ENCODE measurements at regions not wholly inside any gene's neighbourhood (a gene's known extent, or its start where the extent isn't known, plus 50 kb on each side); places are given as distances from the start of the nearest gene placed in this dataset.

DNA sequence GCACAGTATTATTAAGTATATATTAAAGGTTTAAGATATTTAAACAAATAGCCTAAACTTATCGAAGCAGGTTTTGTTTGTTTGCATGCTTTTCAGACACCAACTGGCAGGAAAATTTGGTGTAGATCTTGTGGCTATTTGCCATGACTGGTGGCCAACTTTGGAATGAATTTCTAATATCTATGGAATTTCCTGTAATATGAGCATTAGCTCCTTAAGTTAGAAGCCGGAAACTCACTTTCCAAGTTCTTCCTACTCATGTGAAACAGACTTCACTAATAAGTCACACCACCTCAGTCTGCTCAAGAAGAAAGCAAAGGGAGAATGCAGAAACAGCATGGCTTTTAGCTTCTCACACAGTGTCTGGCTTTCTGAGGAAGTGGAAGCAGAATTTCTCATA lies 563.9 kb downstream of the GRXCR1 start:
- Histone ChIP-seq H3K27me3 (ENCODE audit: insufficient read depth, poor library complexity, severe bottlenecking) (no peaks in the 10 kb centered on the region), H3K9me3 (ENCODE audit: severe bottlenecking) (no peaks in the 10 kb centered on the region), H3K4me3 (ENCODE audit: severe bottlenecking) (no peak overlapping the region), H3K4me1 (ENCODE audit: insufficient read depth, poor library complexity, severe bottlenecking) (peaks cover 35% of the 10 kb centered on the region), H3K27ac (ENCODE audit: poor library complexity, severe bottlenecking) (peak overlapping the region; percentile 98), H3K36me3 (ENCODE audit: low read depth) (no peaks in the 10 kb centered on the region)
- TF ChIP-seq, protein P1, sequence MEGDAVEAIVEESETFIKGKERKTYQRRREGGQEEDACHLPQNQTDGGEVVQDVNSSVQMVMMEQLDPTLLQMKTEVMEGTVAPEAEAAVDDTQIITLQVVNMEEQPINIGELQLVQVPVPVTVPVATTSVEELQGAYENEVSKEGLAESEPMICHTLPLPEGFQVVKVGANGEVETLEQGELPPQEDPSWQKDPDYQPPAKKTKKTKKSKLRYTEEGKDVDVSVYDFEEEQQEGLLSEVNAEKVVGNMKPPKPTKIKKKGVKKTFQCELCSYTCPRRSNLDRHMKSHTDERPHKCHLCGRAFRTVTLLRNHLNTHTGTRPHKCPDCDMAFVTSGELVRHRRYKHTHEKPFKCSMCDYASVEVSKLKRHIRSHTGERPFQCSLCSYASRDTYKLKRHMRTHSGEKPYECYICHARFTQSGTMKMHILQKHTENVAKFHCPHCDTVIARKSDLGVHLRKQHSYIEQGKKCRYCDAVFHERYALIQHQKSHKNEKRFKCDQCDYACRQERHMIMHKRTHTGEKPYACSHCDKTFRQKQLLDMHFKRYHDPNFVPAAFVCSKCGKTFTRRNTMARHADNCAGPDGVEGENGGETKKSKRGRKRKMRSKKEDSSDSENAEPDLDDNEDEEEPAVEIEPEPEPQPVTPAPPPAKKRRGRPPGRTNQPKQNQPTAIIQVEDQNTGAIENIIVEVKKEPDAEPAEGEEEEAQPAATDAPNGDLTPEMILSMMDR (IDR thresholded peaks at IDR 0.05; ENCODE audit: poor library complexity, severe bottlenecking), result no peak
- DNase-seq (ENCODE audit: low spot score), result no peak
- ATAC-seq (ENCODE audit: low read depth), result peak; percentile 58

DNA sequence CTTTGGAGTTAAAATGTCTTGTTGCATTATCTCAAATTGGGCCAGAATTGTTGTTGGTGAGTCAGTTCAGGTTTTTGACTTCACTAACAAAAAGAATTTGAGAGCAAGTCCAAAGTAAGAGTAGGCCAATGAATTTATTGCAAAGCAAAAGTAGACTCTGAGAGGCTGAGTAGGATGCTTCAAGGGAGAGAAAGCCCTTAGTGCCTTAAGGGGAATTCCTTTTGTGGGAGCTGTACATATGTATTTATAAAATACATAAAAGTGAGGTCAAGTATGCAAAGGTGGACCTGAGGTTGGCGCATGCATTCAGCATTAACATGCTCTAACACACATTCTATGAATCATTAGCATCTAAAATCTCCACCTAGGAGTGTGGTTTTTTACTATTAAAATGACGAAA lies 565.4 kb downstream of the GRXCR1 start:
- no peaks in the 10 kb centered on the region for H3K36me3 ChIP-seq (ENCODE audit: low read depth)
- TF ChIP-seq, protein P1 (IDR thresholded peaks at IDR 0.05; ENCODE audit: poor library complexity, severe bottlenecking), result no peak
- peak; percentile 76 for DNase-seq (ENCODE audit: low spot score)
- ATAC-seq (ENCODE audit: low read depth), result peak; percentile 93
- H3K27me3 ChIP-seq (ENCODE audit: insufficient read depth, poor library complexity, severe bottlenecking), result no peaks in the 10 kb centered on the region
- H3K27ac ChIP-seq (ENCODE audit: poor library complexity, severe bottlenecking), result peak overlapping the region; percentile 98
- peaks cover 35% of the 10 kb centered on the region for H3K4me1 ChIP-seq (ENCODE audit: insufficient read depth, poor library complexity, severe bottlenecking)
- H3K9me3 ChIP-seq (ENCODE audit: severe bottlenecking), result no peaks in the 10 kb centered on the region
- no peak overlapping the region for H3K4me3 ChIP-seq (ENCODE audit: severe bottlenecking)

DNA sequence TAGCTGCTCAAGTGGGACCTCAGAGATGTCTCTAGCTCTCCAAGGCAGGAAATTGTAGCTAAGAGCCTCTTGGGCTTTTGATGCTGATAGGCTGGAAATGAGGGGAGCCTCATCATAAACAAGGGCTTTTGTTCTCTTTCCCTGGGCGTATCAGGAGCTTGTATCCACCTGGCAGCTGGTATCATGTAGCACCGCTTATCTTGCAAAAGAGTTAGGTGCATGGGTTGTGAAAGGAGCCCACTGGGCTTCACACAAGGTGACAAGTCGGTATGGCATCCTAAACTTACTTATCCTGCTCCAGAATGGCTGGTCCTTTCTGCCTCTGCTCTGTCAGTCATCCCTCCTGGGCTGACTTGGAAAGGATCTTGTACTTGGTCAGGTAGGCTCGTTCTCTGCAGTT lies 565.8 kb downstream of the GRXCR1 start:
- H3K36me3 ChIP-seq (ENCODE audit: low read depth), result no peaks in the 10 kb centered on the region
- peak overlapping the region; percentile 98 for H3K27ac ChIP-seq (ENCODE audit: poor library complexity, severe bottlenecking)
- DNase-seq (ENCODE audit: low spot score), result peak; percentile 62
- ATAC-seq (ENCODE audit: low read depth), result peak; percentile 58
- no peaks in the 10 kb centered on the region for H3K9me3 ChIP-seq (ENCODE audit: severe bottlenecking)
- H3K4me3 ChIP-seq (ENCODE audit: severe bottlenecking), result no peak overlapping the region
- TF ChIP-seq, protein P1 (IDR thresholded peaks at IDR 0.05; ENCODE audit: poor library complexity, severe bottlenecking), result no peak
- H3K4me1 ChIP-seq (ENCODE audit: insufficient read depth, poor library complexity, severe bottlenecking), result peaks cover 35% of the 10 kb centered on the region
- no peaks in the 10 kb centered on the region for H3K27me3 ChIP-seq (ENCODE audit: insufficient read depth, poor library complexity, severe bottlenecking)

DNA sequence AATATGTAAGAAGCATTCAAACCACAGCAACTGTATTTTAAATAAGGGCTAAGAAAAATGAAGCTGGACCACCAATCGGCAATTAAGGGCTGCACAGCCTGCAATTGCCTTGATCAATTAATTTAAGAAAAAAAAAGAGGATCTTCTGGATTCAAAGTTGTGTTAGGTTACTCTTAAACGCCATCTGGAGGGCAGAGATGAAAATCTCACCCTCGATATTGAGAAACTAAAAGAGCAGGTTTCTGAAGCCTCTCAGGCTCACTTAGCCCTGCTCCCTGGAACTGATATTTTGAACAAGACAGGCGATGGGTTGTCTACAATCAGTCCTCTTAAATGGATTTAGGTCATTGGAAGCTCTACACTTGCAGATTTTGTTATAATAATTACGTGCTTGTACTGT lies 579.4 kb downstream of the GRXCR1 start:
- no peaks in the 10 kb centered on the region for H3K4me1 ChIP-seq (ENCODE audit: insufficient read depth, poor library complexity, severe bottlenecking)
- TF ChIP-seq, protein P1 (IDR thresholded peaks at IDR 0.05; ENCODE audit: poor library complexity, severe bottlenecking), result peak; percentile 22
- H3K4me3 ChIP-seq (ENCODE audit: severe bottlenecking), result no peak overlapping the region
- no peak for DNase-seq (ENCODE audit: low spot score)
- no peaks in the 10 kb centered on the region for H3K36me3 ChIP-seq (ENCODE audit: low read depth)
- no peak for ATAC-seq (ENCODE audit: low read depth)
- H3K9me3 ChIP-seq (ENCODE audit: severe bottlenecking), result no peaks in the 10 kb centered on the region
- no peaks in the 10 kb centered on the region for H3K27me3 ChIP-seq (ENCODE audit: insufficient read depth, poor library complexity, severe bottlenecking)
- no peak overlapping the region for H3K27ac ChIP-seq (ENCODE audit: poor library complexity, severe bottlenecking)

DNA sequence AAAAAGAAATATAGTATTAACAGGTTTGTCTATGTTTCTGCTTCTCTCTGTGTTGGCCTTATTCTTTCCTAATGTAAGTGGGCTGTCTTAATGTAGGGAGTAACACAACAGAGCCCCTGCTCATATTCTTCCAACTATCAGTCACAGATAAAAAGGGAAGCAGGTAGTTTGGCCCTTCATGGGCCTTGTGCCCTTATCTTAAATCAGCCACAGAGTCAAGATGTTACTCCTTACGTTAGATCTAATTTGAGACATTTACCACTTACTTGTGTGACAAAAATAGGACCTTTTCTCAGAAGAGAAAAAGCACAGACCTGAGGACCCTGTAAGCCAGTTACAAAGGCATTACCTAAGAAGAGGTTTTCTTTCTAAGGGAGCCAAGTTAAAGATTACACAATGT lies 589.0 kb downstream of the GRXCR1 start:
- no peak for DNase-seq (ENCODE audit: low spot score)
- TF ChIP-seq, protein P1 (IDR thresholded peaks at IDR 0.05; ENCODE audit: poor library complexity, severe bottlenecking), result no peak
- H3K27me3 ChIP-seq (ENCODE audit: insufficient read depth, poor library complexity, severe bottlenecking), result no peaks in the 10 kb centered on the region

More for the DNA sequence above, 589.0 kb downstream of the GRXCR1 start:
- ATAC-seq (ENCODE audit: low read depth), result no peak
- H3K9me3 ChIP-seq (ENCODE audit: severe bottlenecking), result no peaks in the 10 kb centered on the region
- H3K36me3 ChIP-seq (ENCODE audit: low read depth), result no peaks in the 10 kb centered on the region; the same call in 1 of the 2 replicates
- no peaks in the 10 kb centered on the region for H3K4me1 ChIP-seq (ENCODE audit: insufficient read depth, poor library complexity, severe bottlenecking)
- H3K27ac ChIP-seq (ENCODE audit: poor library complexity, severe bottlenecking), result no peak overlapping the region
- no peak overlapping the region for H3K4me3 ChIP-seq (ENCODE audit: severe bottlenecking)
